ENCODE measurements at regions not wholly inside any gene's neighbourhood (a gene's known extent, or its start where the extent isn't known, plus 50 kb on each side); places are given as distances from the start of the nearest gene placed in this dataset.
A peak's percentile ranks its signal among the peaks of the same experiment; 100 is the strongest.
"Not testable (repeated sequence)": the region's sequence is repeated elsewhere in the genome, so short reads cannot be mapped to it uniquely, and the experiment has no call there.

DNA sequence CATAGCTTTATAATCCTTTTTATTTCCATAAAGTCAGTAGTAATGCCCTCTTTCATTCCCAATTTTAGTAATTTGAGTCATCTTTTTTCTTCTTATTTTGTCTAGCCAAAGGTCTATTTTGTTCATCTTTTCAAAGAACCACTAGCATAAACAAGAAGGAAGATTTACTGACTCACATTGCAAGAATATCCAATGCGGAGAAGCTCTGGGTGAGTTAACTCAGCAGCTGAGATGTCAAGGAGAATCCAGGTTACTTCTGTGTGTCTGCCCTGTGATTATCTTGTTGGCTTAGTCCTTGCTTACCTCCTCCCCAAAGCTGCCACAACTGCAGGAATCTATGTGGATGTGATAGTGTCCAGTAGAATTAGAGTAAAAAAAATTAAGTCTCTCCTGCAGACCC, 311.4 kb upstream of the NCKAP5 start:
- peaks cover 2% of the 10 kb centered on the region for H3K4me1 Mint-ChIP-seq (ENCODE audit: low read depth, unreplicated experiment)
- H3K27ac Mint-ChIP-seq (ENCODE audit: unreplicated experiment): no peak overlapping the region
- TF ChIP-seq, protein P1, sequence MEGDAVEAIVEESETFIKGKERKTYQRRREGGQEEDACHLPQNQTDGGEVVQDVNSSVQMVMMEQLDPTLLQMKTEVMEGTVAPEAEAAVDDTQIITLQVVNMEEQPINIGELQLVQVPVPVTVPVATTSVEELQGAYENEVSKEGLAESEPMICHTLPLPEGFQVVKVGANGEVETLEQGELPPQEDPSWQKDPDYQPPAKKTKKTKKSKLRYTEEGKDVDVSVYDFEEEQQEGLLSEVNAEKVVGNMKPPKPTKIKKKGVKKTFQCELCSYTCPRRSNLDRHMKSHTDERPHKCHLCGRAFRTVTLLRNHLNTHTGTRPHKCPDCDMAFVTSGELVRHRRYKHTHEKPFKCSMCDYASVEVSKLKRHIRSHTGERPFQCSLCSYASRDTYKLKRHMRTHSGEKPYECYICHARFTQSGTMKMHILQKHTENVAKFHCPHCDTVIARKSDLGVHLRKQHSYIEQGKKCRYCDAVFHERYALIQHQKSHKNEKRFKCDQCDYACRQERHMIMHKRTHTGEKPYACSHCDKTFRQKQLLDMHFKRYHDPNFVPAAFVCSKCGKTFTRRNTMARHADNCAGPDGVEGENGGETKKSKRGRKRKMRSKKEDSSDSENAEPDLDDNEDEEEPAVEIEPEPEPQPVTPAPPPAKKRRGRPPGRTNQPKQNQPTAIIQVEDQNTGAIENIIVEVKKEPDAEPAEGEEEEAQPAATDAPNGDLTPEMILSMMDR (IDR thresholded peaks at IDR 0.05; ENCODE audit: unreplicated experiment): no peak
- DNase-seq: no peak
- no peaks in the 10 kb centered on the region for H3K36me3 Mint-ChIP-seq (ENCODE audit: insufficient read depth, unreplicated experiment)
- peaks cover 48% of the 10 kb centered on the region for H3K27me3 Mint-ChIP-seq (ENCODE audit: unreplicated experiment)
- intact Hi-C loops (cut with micrococcal nuclease; ENCODE audit: unreplicated experiment): loop anchor here (10.0 kb wide), 2 partner anchors 365 to 1015 kb away; no protein-coding TSS in a partner anchor
- no peak overlapping the region for H3K4me3 Mint-ChIP-seq (ENCODE audit: low read depth, unreplicated experiment)
- no peaks in the 10 kb centered on the region for H3K9me3 Mint-ChIP-seq (ENCODE audit: low read depth, unreplicated experiment)
- BruUV-seq (replicated peaks): no TSS peak
- CTCF ChIA-PET: no interaction called here

DNA sequence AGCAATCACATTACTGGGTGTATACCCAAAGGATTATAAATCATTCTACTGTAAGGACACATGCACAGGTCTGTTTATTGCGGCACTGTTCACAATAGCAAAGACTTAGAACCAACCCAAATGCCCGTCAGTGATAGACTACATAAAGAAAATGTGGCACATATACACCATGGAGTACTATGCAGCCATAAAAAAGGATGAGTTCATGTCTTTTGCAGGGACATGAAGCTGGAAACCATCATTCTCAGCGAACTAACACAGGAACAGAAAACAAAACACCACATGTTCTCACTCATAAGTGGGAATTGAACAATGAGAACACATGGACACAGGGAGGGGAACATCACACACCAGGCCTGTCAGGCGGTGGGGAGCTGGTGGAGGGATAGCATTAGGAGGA, 313.9 kb upstream of the NCKAP5 start:
- not testable (repeated sequence) for H3K4me3 Mint-ChIP-seq (ENCODE audit: low read depth, unreplicated experiment); BruUV-seq (replicated peaks)
- H3K4me1 Mint-ChIP-seq (ENCODE audit: low read depth, unreplicated experiment): peaks cover 23% of the 10 kb centered on the region

DNA sequence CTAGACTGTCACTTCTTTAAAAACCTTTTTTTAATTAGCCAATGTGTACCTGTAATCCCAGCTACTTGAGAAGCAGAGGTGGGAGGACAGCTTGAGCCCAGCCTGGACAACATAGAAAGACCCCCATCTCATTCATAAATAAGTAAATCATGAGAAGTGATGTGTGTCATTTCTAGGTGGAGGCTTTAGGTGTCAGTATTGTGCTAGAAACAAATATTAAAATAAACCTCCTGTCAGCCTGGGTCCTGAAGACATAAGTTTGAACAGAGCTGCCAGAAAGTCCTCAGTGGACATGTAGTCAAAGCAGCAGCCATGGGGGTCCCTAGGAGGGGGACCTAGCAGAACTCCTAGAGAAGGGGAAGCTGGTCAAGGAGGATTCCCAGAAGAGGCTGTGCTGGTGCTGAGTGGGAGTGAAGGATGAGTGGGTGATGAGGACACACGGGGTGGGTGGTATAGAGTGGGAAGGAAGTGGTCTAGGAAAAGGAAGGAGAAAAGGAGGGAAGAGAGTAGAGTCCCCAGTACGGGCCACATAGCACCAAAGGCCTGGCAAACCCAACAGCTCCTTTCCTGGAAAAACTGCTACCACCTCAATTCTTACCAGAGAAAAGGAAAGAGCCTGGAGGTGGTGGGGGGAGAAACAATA, 316.6 kb upstream of the NCKAP5 start:
- intact Hi-C loops (cut with micrococcal nuclease; ENCODE audit: unreplicated experiment): loop anchor here (5.0 to 10.0 kb wide), 4 partner anchors 202 to 1010 kb away; no protein-coding TSS in a partner anchor
- Mint-ChIP-seq H3K4me3 (ENCODE audit: low read depth, unreplicated experiment) (no peak overlapping the region), H3K36me3 (ENCODE audit: insufficient read depth, unreplicated experiment) (no peaks in the 10 kb centered on the region), H3K9me3 (ENCODE audit: low read depth, unreplicated experiment) (no peaks in the 10 kb centered on the region), H3K27ac (ENCODE audit: unreplicated experiment) (no peak overlapping the region), H3K27me3 (ENCODE audit: unreplicated experiment) (peaks cover 33% of the 10 kb centered on the region), H3K4me1 (ENCODE audit: low read depth, unreplicated experiment) (peaks cover 29% of the 10 kb centered on the region)
- no peak for DNase-seq
- TF ChIP-seq, protein P1 (IDR thresholded peaks at IDR 0.05; ENCODE audit: unreplicated experiment): peak; percentile 25
- CTCF ChIA-PET: interaction anchor here (0.7 to 4.0 kb wide), 7 partner anchors 234 to 780 kb away, joined by 3 to 28 read pairs (median 4); no protein-coding TSS in a partner anchor
- no TSS peak for BruUV-seq (replicated peaks)

More for the DNA sequence above, 313.9 kb upstream of the NCKAP5 start:
- DNase-seq; H3K27ac Mint-ChIP-seq (ENCODE audit: unreplicated experiment); CTCF ChIA-PET; H3K36me3 Mint-ChIP-seq (ENCODE audit: insufficient read depth, unreplicated experiment); H3K9me3 Mint-ChIP-seq (ENCODE audit: low read depth, unreplicated experiment): not testable (repeated sequence)
- intact Hi-C loops (cut with micrococcal nuclease; ENCODE audit: unreplicated experiment): loop anchor here (10.0 kb wide), 2 partner anchors 363 to 1013 kb away; no protein-coding TSS in a partner anchor
- peaks cover 48% of the 10 kb centered on the region for H3K27me3 Mint-ChIP-seq (ENCODE audit: unreplicated experiment)

DNA sequence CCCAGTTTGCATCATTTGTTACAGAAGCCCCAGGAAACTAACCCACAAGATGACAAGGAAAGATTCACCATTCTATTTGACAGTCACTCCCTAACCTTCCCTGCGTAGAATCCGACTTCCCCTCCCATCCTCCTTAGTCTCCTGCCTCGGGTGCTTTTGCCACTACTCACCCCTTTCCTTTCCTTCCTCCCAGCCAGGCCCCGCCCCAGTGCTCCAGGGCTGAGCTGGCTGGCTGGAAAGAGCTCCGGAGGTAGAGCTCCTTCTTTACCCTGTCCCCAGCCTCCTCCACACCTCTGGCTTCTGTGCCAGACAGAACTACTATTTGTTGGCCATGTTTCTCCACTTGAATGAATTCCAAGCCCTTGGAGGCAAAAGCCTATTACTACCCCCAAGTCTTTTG, 317.6 kb upstream of the NCKAP5 start:
- BruUV-seq (replicated peaks): no TSS peak
- CTCF ChIA-PET: interaction anchor here (0.6 to 4.0 kb wide), 8 partner anchors 43 to 565 kb away, joined by 3 to 28 read pairs (median 6); no protein-coding TSS in a partner anchor
- TF ChIP-seq, protein P1 (IDR thresholded peaks at IDR 0.05; ENCODE audit: unreplicated experiment): no peak
- no peaks in the 10 kb centered on the region for H3K36me3 Mint-ChIP-seq (ENCODE audit: insufficient read depth, unreplicated experiment)
- H3K27ac Mint-ChIP-seq (ENCODE audit: unreplicated experiment): no peak overlapping the region
- intact Hi-C loops (cut with micrococcal nuclease; ENCODE audit: unreplicated experiment): loop anchor here (1.0 to 10.0 kb wide), 7 partner anchors 201 to 1009 kb away; no protein-coding TSS in a partner anchor
- peak; percentile 10 for DNase-seq
- H3K9me3 Mint-ChIP-seq (ENCODE audit: low read depth, unreplicated experiment): no peaks in the 10 kb centered on the region
- no peak overlapping the region for H3K4me3 Mint-ChIP-seq (ENCODE audit: low read depth, unreplicated experiment)
- H3K4me1 Mint-ChIP-seq (ENCODE audit: low read depth, unreplicated experiment): peaks cover 29% of the 10 kb centered on the region
- H3K27me3 Mint-ChIP-seq (ENCODE audit: unreplicated experiment): peaks cover 24% of the 10 kb centered on the region

Data from Calu3 (cell line).